Bronchial epithelial cell (primary cell): ENCODE measurements at regions not wholly inside any gene's neighbourhood (a gene's known extent, or its start where the extent isn't known, plus 50 kb on each side); places are given as distances from the start of the nearest gene placed in this dataset.

Experiments used
- DNase-seq: peaks from one replicate; pipeline ENCODE4 v3.0.0-alpha.2; 2010; ENCODE audit warnings: low read depth
- FAIRE-seq: peaks from 2 replicates; lab custom pipeline; 2011; peaks lifted over from hg19 to GRCh38; lab: Jason Lieb, UNC
- H3K27me3 ChIP-seq: 2 replicates; pipeline ENCODE4 v1.5.1; 2011; ENCODE audit warnings: low read length; ENCODE audit not compliant: control insufficient read depth, insufficient read depth
- H3K36me3 ChIP-seq: 2 replicates; pipeline ENCODE4 v1.5.1; 2011; ENCODE audit warnings: low read length; ENCODE audit not compliant: control insufficient read depth, insufficient read depth
- H3K4me3 ChIP-seq: 2 replicates; pipeline ENCODE4 v1.5.1; 2011; ENCODE audit warnings: mild to moderate bottlenecking, low read depth, low read length, control low read depth
- TF ChIP-seq, protein P1 (sequence below): IDR thresholded peaks from 2 replicates; pipeline ENCODE4 v1.5.1; 2011; ENCODE audit warnings: mild to moderate bottlenecking, moderate library complexity, low read length, control low read depth, inconsistent platforms; ENCODE audit not compliant: insufficient read depth, severe bottlenecking

DNA sequence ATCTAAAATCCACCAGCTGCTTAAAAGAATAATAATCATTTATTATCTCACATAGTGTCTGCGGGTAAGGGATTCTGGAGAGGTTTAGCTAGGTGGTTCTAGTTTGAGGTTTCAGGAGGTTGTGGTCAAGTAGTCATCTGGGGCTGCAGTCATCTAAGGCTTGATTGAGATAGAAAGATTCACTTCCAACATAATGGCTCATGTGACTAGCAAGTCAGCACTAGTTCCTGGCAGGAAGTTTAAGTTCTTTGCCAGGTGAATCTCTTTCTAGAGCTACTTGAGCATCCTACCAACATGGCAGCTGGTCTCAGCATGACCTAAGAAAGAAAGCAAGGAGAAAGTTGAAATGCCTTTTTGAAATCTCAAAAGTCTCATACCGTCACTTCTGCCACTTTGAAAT lies 128.8 kb downstream of the EDN1 start:
- H3K36me3 ChIP-seq = no peaks in the 10 kb centered on the region
- FAIRE-seq = no peak
- no peaks in the 10 kb centered on the region for H3K27me3 ChIP-seq
- no peak overlapping the region for H3K4me3 ChIP-seq
- TF ChIP-seq, protein P1, sequence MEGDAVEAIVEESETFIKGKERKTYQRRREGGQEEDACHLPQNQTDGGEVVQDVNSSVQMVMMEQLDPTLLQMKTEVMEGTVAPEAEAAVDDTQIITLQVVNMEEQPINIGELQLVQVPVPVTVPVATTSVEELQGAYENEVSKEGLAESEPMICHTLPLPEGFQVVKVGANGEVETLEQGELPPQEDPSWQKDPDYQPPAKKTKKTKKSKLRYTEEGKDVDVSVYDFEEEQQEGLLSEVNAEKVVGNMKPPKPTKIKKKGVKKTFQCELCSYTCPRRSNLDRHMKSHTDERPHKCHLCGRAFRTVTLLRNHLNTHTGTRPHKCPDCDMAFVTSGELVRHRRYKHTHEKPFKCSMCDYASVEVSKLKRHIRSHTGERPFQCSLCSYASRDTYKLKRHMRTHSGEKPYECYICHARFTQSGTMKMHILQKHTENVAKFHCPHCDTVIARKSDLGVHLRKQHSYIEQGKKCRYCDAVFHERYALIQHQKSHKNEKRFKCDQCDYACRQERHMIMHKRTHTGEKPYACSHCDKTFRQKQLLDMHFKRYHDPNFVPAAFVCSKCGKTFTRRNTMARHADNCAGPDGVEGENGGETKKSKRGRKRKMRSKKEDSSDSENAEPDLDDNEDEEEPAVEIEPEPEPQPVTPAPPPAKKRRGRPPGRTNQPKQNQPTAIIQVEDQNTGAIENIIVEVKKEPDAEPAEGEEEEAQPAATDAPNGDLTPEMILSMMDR = no peak
- peak; percentile 72 for DNase-seq

DNA sequence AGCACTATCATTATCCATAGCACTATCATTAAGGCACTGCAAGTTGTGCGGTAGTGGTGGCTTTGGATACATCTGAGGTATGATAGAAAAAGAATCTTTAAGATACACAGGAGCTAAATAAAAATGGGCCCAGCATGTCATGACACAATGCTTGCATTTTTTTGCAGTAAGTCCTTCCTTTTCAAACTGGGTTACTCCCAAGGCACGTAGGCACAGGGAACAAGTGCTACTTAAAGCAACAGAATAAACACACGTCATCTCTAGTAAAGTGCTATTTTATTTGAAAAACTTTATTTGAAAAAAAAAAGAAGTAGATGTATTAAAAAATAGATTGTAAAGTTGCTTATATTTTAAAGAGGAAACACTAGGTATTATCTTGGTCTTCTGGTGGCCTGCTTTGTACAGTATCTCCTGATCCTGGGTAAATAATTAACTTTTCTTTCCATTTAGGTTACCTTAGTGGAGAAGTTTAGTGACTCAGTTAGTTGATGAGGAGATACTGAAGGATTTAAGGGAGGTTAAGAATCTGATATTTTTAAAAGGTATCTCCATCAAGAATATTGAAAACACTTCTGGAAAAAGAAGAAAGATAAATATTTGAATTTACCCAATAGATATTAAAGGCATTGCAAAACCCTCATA lies 129.6 kb downstream of the EDN1 start:
- H3K27me3 ChIP-seq = no peaks in the 10 kb centered on the region
- FAIRE-seq (no peak), DNase-seq (peak; percentile 77)
- H3K36me3 ChIP-seq = no peaks in the 10 kb centered on the region
- no peak overlapping the region for H3K4me3 ChIP-seq
- TF ChIP-seq, protein P1 = no peak

DNA sequence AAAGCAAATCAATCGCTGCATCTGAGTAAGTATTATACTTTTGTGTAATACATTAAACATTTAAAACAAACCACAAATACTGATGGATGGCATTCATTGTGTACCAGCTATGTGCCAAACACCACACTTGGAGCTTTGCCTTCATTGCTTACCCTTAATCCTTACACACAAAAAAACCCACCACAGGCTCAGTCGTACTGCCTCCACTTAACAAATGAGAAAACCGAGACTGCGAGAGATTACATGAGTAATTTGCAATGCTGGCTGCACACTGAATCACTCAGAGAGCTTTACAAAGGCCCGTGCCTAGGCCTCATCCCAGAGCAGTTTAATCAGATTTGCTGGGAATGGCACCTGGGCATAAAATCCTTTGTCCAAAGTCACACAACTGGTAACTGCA lies 130.5 kb downstream of the EDN1 start:
- H3K4me3 ChIP-seq = no peak overlapping the region
- FAIRE-seq = no peak
- peak; percentile 82 for DNase-seq
- H3K27me3 ChIP-seq = no peaks in the 10 kb centered on the region
- H3K36me3 ChIP-seq = no peaks in the 10 kb centered on the region
- TF ChIP-seq, protein P1 = no peak

DNA sequence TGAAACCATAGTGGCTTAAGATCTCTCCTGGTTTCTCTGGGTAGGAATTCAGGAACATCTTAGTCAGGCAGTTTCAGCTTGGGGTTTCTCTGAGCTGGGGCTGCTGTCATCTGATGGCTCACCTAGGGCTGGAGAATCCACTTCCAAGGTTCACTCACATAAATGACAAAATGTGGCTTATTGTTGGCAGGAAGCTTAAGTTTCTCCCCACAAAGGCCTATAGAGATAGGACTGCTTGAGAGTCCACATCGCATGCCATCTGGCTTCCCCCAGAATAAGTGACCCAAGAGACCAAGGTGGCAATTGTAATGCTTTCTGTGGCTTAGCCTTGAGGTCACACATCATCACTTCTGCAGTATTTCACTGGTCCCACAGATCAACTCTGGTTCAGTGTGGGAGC lies 131.4 kb downstream of the EDN1 start:
- DNase-seq = no peak
- no peaks in the 10 kb centered on the region for H3K36me3 ChIP-seq
- no peaks in the 10 kb centered on the region for H3K27me3 ChIP-seq
- no peak overlapping the region for H3K4me3 ChIP-seq
- no peak for FAIRE-seq
- TF ChIP-seq, protein P1 = no peak

DNA sequence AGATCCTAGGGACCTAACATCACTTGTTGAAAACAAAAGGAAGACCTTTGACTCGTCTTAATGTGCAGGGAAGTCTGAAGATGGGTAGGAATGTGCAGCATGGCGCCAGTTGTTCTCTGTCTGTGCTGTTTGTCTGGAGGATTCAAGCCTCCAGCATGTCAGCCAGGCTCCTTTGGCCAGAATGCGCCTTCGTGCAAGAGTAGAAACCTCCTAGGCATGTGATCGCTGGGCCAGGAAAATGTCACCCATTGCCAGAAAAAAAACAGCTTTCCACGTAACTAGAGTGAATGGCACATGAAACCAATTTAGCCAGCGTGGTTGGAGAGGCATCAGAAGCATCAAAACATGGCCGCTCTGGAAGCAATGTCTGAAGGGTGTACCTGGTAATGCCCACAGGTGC lies 132.7 kb downstream of the EDN1 start:
- Histone ChIP-seq H3K27me3 (no peaks in the 10 kb centered on the region), H3K36me3 (no peaks in the 10 kb centered on the region), H3K4me3 (no peak overlapping the region)
- FAIRE-seq (no peak), DNase-seq (no peak)
- TF ChIP-seq, protein P1 = no peak

DNA sequence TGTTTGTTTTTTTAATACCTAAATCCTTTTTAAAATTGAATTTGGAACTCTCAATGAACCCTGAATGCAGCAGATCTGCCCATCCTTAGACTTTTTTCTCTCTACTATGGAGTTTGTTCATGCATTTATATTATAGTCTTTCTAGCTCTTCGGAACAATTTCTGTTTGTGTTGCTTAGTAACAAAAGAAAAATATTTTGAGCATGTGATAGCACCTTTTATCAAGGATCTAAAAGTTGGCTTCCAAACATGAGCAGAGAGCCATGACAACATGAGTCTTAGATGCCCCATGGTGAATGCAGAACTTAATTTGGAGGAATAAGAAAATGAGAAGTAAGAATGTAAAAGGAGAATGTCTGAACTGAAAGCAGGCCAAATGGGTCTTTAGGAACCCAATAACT lies 133.7 kb downstream of the EDN1 start:
- H3K36me3 ChIP-seq = no peaks in the 10 kb centered on the region
- TF ChIP-seq, protein P1 = no peak
- H3K4me3 ChIP-seq = no peak overlapping the region
- peak; percentile 22 for DNase-seq
- no peaks in the 10 kb centered on the region for H3K27me3 ChIP-seq
- FAIRE-seq = no peak
